ENCODE measurements at regions not wholly inside any gene's neighbourhood (a gene's known extent, or its start where the extent isn't known, plus 50 kb on each side); places are given as distances from the start of the nearest gene placed in this dataset.

- no peak for DNase-seq
Measured at GRCh38 chr9:73446306-73446705, 294.6 kb downstream of the ANXA1 start.

GRCh38 chr9:73451003-73451402, 299.3 kb downstream of the ANXA1 start:
- DNase-seq, result no peak

- no peak for DNase-seq
Measured at GRCh38 chr9:73459817-73460216, 308.2 kb downstream of the ANXA1 start.

GRCh38 chr9:73468716-73469115, 317.1 kb downstream of the ANXA1 start:
- no peak for DNase-seq

- DNase-seq, result no peak
Measured at GRCh38 chr9:73470766-73471165, 319.1 kb downstream of the ANXA1 start.

GRCh38 chr9:73474002-73474600, 322.4 kb downstream of the ANXA1 start:
- no peak for DNase-seq

- no peak for DNase-seq
Measured at GRCh38 chr9:73474625-73475024, 323.0 kb downstream of the ANXA1 start.

- DNase-seq, result no peak
Measured at GRCh38 chr9:73494894-73495293, 343.2 kb downstream of the ANXA1 start.

GRCh38 chr9:73497796-73498195, 346.1 kb downstream of the ANXA1 start:
- no peak for DNase-seq

- DNase-seq, result no peak
Measured at GRCh38 chr9:73515216-73515615, 363.6 kb downstream of the ANXA1 start.

GRCh38 chr9:73523391-73523790, 371.7 kb downstream of the ANXA1 start:
- no peak for DNase-seq

- no peak for DNase-seq
Measured at GRCh38 chr9:73525350-73525749, 373.7 kb downstream of the ANXA1 start.

GRCh38 chr9:73527521-73527920, 375.9 kb downstream of the ANXA1 start:
- DNase-seq, result no peak

- no peak for DNase-seq
Measured at GRCh38 chr9:73528926-73529325, 377.3 kb downstream of the ANXA1 start.

GRCh38 chr9:73529666-73530065, 378.0 kb downstream of the ANXA1 start:
- DNase-seq, result no peak

- DNase-seq, result no peak
Measured at GRCh38 chr9:73531051-73531532, 379.4 kb downstream of the ANXA1 start.

- no peak for DNase-seq
Measured at GRCh38 chr9:73531658-73532057, 380.0 kb downstream of the ANXA1 start.

GRCh38 chr9:73532985-73533384, 381.3 kb downstream of the ANXA1 start:
- no peak for DNase-seq

GRCh38 chr9:73536403-73536802, 384.7 kb downstream of the ANXA1 start:
- no peak for DNase-seq

GRCh38 chr9:73537561-73537960, 385.9 kb downstream of the ANXA1 start:
- DNase-seq, result no peak

GRCh38 chr9:73539881-73540390, 388.3 kb downstream of the ANXA1 start:
- DNase-seq, result no peak

GRCh38 chr9:73541923-73542322, 390.3 kb downstream of the ANXA1 start:
- DNase-seq, result no peak

GRCh38 chr9:73543727-73544126, 392.1 kb downstream of the ANXA1 start:
- no peak for DNase-seq

GRCh38 chr9:73548201-73548600, 396.5 kb downstream of the ANXA1 start:
- peak in 19 of 58 donors; percentile 1 to 70 (median 19) for DNase-seq
